GM18867 (cell line): ENCODE measurements at regions not wholly inside any gene's neighbourhood (a gene's known extent, or its start where the extent isn't known, plus 50 kb on each side); places are given as distances from the start of the nearest gene placed in this dataset.

Source experiments
- ATAC-seq: cut with Tn5 transposase; IDR thresholded peaks from one replicate; pipeline ENCODE4 v1.9.1; 2021; ENCODE audit warnings: mild to moderate bottlenecking, moderate library complexity; ENCODE audit not compliant: unreplicated experiment

DNA sequence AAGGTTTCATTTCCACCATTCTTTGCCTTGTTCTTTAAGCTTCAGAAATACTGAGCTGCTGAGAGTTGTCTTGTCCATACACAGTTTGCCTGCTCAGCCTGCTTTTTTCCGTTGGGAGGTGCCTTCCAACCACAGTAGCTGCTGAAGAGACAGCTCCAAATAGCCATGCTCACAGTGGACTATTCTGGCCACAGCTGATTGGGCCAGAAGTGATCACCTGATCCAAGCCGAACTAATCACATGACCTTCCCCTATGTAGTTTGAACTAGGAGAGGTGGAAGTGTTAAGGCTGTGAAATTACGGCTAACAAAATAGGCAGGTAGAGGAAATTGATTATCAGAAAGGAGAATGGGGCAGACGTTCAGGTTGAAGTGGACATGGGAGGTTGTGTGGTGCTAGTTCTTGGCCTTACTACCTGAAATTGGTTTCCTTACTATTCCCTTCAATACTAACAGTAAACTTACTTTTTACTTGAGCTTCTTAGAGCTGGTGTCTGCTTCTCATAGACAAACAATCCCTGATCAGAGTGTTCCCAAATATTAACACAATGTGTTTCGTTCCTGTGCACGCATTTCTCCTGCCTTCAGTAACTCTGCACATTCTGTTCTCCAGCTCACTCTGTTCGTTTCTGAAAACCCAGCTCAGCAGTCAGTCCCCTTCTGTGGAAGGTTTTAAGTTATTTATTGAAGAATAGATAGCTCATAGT, 136.1 kb downstream of the RWDD3 start:
- ATAC-seq: no peak

DNA sequence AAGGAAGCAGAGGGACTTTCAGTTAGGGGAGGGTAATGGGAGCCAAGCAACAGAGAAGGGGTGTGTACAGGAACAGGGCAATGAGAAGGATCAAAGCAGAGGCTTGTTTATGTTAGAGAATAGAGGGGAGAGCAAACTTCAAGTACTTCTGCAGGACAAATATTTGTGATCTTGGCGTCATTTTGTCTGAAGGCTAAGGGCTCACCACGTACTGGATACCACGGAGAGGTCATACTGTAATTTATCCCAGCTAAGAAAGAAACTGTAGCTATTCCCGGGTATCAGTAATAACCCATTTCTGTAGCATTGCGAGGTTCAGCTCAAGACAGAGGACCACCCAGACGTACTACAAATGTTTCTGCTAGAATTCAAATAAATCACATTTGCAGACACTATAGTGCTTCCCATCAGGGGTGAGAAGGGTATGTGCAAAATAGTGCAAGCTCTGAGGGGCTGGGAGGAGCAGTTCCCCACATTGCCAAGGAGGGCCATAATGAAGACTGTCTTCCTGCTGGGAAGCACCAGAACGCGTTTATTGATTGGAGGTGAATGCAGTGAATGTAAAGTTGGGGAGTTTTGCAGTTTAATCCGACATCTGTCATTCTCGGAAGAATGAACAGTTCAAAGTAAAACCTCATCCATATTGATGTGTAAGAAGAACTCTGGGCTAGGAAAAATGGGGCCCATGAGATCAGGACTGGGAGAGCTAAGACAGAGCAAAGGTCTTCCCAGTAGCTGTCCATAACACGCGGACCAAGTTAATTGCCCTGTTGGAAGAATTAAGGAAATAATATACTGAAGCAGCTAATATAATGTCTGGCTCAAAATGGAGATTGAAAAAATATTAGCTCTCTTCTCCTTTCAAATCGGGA, 136.9 kb downstream of the RWDD3 start:
- ATAC-seq: no peak

DNA sequence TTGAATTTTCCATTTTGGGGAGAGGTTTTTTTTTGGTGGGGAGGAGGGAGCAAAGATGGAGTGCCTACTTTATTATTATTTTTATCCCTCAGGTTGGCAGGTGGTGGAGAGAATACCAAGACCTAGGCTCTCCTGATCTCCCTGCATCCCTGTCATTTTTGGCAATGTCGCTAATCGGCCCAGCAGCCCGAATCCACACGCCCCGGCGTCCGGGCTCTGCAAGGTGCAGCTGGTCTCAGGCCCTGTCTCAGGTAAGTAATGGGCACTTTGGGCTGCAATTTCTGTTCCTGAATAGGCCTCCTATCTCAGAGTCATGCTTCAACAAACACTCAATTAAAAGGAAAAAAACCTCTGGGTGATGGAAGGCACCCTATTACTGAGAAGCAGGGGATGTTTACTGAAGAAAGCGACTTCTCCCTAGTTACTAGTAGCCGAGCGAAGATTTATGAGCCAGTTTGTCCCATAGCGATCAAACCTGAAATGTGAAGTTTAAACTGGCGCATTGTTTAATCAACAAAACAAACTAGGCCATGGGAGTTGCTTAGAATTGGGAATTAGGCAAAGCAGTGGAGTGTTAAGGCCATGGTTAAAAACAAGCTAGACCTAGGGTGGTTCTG, 137.8 kb downstream of the RWDD3 start:
- ATAC-seq: no peak

DNA sequence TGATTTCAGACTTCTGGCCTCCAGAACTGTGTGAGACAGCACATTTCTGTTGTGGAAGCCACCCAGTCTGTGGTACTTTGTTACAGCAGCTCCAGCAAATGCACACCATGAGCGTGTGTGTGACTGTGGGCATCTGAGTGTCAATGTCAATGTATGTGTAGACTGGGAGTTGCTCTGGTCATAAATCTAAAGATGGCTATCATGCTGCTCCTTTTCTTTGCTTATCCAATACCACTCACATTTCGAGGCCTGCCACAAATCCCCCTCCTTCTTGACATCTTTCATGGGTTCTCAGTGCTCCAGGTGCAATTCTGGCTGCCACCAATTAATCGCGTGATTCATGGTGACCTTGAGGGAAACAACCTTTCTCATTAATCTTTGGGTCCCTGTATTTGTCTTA, 141.2 kb downstream of the RWDD3 start:
- no peak for ATAC-seq

DNA sequence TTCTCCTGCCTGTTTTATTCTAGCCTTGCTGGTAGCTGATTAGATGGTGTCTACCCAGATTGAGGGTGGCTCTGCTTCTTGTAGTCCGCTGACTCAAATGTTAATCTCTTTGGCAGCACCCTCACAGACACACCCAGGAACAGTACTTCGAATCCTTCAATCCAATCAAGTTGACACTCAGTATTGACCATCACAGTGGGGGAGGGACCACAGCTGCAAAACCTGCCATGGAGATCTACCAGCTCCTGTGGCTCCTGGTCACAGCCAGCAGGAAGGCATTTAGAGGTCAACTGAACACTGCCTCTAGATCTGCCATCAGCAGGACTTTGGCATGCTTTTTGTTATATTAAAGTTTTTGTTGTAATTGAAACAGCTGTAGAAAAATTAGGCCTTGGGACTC, 146.9 kb downstream of the RWDD3 start:
- ATAC-seq: no peak

DNA sequence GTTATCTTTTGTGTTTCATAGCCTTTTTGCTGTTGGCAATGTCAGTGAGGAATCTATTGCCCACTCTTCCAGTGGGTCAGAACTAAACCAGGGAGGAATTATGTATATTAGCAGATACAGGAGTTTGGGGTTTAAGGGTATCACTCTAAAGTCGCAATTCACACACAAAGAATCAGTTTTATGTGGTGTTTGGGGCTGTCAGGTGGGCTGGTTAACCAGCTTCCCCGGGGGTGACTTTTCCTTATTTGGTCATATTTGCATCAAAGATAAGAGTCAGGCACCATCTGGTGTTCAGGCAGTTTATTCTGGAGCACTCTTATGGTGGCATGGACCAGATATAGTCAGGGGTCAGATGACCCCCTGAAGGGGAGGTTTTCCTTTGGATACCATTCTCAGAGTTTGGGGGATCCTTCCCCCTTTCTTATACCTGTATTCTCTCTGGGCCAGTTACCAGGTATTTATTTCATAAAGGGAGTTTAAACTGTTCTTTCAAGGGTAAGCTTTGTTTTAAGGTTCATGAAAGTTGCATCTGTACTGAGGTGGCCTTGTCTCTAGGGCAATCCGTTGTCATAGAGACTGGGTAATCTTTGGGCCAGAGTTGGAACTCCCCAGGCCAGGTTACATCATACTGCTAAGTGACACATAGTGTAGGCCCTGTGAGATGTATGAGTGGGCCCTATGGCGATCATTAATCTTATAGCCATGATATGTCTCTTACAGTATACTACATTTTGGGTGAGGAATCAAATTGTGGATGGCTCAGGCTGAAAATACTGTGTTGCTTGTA, 148.2 kb downstream of the RWDD3 start:
- ATAC-seq: no peak

DNA sequence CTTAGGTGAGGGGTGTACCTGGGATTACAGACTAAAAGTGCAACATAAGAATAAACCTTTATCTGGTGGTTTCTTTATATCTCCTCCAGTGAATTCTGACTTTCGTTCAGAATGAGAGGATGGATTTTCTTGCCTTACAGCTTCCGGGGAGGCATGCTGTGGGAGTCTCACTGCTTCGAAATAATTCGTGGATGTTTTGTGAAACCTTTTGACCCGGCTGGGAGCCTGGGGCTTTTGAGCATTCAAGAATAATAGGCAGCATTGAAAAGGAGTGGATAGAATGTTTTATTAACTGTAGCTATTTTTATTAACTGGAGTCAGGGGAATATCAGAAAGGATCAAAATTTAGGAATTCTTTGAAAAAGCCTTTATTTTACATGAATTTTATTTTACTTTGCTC, 149.1 kb downstream of the RWDD3 start:
- no peak for ATAC-seq

DNA sequence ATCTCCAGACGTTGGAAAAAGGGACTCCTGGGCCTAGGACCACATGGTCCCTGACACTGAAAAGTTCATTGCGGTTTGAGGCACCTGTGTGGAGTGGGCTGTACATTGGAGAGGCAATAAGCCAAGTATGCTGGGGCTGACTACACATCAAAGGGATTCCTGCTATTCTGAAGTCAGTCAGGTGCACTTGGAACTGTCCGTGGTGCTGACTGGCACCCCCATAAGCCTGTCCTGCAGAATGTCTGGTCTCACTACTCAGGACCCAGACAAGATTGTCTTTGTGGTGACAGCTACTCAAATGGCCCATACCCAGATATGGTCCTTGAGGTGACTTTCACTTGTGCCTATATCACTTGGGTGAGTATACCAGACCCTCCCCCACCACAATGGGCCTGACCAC, 150.6 kb downstream of the RWDD3 start:
- ATAC-seq: no peak

DNA sequence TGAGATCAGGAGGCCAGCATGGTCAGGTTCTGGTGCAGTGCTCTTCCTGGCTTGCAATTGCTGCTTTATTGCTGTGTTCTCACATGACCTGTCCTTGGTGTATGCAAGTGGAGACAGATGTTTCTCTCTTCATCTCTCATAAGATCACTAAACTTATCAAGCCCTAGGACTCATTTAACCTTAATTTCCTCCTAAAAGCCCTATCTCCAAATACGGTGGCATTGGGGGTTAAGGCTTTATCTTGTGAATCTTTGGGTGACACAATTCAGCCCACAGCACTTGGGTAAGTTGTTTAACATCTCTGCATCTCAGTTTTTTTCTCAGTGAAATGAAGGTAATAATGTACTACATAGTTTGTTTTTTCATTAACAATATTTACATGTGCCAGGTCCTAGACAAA, 152.4 kb downstream of the RWDD3 start:
- no peak for ATAC-seq

DNA sequence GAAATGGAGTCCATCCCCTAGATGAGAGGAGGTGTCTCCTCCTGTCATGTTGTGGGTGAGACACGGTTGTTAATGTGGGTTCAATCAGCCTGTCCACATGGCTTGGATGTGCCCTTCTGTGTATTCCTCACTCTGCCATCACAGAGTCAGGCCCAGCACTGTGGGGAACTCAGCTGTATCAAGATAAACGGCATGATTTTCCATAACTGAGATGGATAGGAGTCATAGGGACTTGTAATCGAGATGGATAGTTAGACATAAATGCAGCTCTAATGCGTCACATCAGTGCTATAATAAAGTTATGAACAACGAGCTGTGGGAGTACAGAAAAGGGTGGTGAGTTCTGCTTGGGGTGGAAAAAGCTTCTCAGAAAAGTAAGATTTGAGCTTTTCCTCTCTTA, 152.9 kb downstream of the RWDD3 start:
- no peak for ATAC-seq

DNA sequence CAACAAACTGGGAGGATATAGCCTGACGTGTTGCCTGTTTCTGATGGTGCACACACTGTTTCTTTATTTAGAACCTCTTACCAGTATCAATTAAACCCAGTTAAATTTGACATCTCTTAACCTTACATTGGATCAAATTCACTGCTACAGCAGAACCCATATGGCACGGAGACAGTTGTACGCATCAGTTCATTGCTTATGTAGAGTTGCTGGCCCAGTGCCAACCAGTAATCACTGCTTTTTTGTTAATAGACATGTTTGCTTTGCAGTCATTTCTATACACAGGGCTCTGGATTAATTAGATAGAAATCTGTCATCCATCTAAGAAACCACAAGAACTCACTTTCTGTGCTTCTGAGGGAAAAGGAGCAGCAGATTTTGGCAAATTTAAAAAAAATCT, 154.0 kb downstream of the RWDD3 start:
- ATAC-seq: no peak

DNA sequence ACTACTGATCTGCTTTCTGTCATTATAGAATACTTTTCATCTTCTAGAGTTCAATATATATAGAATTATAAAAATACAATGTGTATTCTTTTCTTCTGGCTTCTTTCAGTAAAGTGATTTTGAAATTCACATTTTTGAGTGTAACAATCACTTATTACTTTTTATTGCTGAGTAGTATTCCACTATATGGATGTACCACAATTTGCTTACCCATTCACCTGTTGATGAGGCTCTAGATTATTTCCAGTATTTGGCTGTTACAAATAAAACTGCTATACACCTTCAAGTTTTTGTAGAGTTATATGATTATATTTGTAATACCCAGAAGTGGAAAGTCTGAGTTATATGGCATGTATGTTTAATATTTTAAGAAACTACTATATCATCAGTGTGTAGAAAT, 159.4 kb downstream of the RWDD3 start:
- no peak for ATAC-seq

DNA sequence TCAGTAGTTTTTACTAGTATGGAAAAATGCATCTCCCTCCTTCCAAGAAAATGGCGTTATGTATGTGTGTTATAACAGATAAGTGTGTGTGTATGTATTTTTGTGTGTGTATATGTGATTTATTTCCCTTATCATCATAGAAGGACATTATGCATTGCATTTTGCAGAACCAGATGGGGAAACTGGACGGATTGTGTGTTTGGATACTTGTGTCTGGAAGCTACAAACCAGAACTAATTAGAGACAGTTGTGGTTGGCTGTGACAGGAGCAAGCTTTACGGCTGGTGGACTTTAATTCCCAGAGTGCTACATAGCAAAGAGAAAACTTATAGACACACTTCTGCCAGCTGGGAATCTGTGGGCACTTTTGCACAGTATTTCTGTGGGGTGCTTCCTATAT, 162.5 kb downstream of the RWDD3 start:
- ATAC-seq: no peak

DNA sequence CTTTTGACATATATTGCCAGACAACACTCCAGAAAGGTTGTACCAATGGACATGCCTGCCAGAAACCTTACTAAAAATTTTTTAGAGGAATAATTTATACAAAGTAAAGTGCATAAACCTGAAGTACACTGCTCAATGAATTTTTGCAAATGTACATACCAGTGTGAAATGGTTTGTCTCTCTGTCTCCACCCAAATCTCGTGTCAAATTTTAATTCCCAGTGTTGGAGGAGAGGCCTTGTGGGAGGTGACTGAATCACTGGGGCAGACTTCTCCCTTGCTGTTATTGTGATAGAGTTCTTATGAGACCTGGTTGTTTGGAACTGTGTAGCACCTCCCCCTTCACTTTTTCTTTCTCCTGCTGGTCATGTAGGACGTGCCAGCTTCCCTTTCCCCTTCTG, 168.8 kb downstream of the RWDD3 start:
- ATAC-seq: no peak

DNA sequence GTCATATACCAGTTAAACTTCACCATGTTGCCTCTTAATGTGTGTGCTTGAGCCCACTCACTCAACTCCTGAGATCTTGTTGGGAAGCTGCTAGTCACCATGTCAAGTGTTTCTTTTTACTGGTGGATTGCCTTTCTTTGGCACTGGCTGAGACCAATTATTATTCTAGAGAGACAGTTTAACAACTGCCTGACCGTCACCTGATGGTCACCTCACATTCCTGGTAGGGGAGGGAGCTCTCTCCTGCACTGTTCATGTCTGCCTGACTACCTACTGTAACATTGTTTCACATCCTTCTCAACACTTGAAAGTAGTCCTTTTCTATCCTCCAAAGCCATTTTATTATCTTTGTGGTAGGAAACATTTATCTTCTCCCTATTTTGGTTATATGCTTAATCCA, 172.3 kb downstream of the RWDD3 start:
- ATAC-seq: no peak

DNA sequence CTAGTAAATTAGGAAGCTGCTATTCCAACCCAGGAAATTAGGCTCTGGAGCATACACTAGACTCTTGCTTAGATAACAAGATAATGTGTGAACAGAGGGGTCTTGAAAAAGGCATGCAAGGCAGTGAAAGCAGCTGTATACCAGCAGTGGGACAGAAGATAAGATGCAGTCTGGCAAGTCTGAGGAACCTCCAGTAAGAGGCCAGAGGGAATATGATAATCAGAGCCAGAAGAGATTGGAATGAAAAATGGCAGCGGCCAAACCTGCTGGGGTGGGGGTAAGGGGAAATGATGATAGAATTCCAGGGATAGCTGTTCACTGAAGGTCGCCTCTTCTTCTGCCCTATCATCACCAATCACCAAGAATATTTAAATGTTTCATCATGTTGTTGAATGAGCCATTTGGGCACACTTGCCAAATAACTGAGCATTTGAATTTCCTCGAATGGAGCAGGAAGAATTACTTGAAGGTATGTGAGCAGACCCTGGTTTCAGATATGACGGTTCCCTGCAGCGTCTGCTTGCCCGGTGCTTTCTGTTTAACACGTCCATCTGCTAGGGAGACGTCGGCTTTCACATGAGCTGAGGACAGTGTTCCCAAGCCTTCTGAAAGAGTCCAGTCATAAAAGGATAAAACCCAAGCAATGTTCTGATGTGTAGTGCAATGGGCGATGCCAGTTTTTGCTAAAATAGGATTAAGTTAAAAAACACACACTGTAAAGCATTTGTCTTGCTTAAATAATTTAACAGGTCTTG, 173.3 kb downstream of the RWDD3 start:
- ATAC-seq: no peak

DNA sequence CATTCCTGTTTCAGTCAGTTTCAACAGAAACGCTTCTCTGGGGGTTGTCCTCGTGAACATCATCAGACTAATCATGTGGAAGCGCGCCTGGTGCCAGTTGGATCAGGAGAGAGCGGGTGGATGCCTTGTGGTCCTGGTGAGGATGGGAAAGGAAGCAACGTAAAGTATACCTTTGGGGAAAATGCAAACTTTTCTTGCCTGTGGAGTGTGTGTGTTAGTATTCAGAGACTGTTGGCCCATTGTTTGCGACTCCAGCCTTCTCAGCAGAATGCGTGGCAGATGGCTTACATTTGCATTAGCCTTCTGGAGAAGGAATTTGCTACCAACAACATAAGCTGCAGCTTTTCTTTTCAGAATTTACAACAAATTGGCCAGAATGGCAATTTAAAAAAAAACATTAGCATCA, 173.9 kb downstream of the RWDD3 start:
- ATAC-seq: no peak

DNA sequence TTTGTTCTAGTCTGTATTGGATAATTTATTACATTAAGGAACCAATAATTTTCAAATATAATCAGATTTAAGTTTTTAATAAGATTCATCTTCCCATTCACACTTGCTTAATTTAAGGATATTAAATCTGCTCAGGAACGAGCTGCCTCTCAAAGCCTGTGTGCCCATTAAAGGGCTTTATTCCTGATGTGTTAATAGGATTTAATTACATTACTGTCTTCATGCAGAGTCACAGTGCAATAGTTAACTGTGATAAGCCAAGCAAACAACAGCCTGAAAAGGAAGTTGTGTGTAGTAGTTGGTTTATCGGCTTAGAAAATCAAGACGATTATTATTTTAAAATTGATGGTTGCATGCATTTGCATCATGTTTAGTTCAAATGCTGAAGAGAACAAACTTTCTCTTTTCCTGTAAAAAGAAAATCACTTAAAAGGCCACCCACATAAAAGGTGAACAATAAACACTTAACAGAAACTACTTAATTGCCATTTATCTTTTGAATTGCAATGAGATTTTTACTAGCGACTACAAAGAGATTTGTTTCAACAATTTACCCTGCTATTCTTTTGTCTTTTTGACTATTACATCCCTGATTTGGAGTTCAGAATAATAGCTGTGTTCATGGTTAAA, 174.6 kb downstream of the RWDD3 start:
- no peak for ATAC-seq

DNA sequence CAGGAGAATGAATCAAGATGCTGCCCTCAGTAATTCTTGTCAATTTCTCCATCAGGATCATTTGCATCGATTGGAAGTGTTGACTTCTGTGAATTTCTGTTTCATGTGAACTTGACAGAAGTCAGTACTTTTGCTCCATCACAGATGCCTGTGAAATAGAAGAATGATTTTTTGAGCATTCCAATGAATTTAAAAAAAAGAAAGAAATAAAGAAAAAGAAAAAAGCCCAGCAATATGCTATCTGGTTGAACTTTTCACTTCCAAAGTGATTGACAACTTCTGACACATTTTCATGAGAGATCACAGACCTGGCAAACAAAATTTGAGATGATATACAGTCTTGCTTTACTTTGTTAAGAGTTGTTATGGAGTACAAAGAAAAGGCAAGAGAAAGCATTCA, 175.3 kb downstream of the RWDD3 start:
- ATAC-seq: no peak

DNA sequence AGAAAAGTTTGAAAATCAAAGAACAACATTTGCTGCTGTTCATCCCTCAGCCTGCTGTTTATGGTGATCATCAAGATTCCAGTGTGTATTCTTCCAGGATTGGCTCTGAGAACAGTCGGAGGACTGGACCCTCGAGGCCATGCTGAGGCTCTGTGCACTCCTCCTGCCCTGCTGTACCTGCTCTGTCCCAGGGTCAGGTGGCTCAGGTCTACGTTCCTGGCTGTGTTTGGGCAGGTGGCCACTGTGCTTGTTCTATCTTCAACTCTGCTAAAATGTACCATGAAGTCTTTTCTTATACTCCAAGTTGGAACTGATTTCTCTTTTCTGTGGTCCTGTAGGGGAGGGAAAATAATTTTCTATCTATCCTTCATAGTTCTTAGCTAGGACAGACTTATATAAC, 175.9 kb downstream of the RWDD3 start:
- no peak for ATAC-seq
